Right lobe of liver (tissue), 6 donors: ENCODE measurements at regions not wholly inside any gene's neighbourhood (a gene's known extent, or its start where the extent isn't known, plus 50 kb on each side); places are given as distances from the start of the nearest gene placed in this dataset.

ENCODE experiments used
- ATAC-seq, 4 donors: fragments of 200-7000 bp; cut with Tn5 transposase; one replicate each; pipeline ENCODE4 v1.9.1; 2020; ENCODE audit warnings: mild to moderate bottlenecking in 4 of 4, moderate library complexity in 4 of 4
- DNase-seq, 3 donors: peaks; one replicate each; pipeline ENCODE4 v3.0.0-alpha.2; 2020
- H3K27ac ChIP-seq, 3 donors: fragments of 200-600 bp; one replicate each; pipeline ENCODE4 v1.8.0; 2022
- H3K27me3 ChIP-seq, 2 donors: fragments of 200-600 bp; one replicate each; pipeline ENCODE4 v1.8.0; 2022
- H3K36me3 ChIP-seq, 4 donors: fragments of 200-600 bp; sonication (generic) in 1 of 4; one replicate each; pipeline versions ENCODE4 v1.5.1 to v1.8.0; 2017 to 2022; ENCODE audit warnings: control low read depth in 1 of 4
- H3K4me1 ChIP-seq, 4 donors: fragments of 200-600 bp; sonication (generic) in 1 of 4; one replicate each; pipeline versions ENCODE4 v1.5.1 to v1.8.0; 2017 to 2022; ENCODE audit warnings: control low read depth in 1 of 4
- H3K4me3 ChIP-seq, 3 donors: fragments of 200-600 bp; one replicate each; pipeline ENCODE4 v1.8.0; 2022
- H3K9me3 ChIP-seq, 4 donors: fragments of 200-600 bp; sonication (generic) in 1 of 4; one replicate each; pipeline versions ENCODE4 v1.5.1 to v1.8.0; 2017 to 2022; ENCODE audit warnings: control low read depth in 1 of 4
- POLR2A ChIP-seq: fragments of 450-650 bp; IDR thresholded peaks from one replicate; pipeline ENCODE4 v1.6.1; 2017; ENCODE audit warnings: antibody characterized with exemption, mild to moderate bottlenecking
- WGBS: methylation state at CpG from one replicate; pipeline ENCODE4 v1.1.6; 2018; ENCODE audit warnings: low coverage, low lambda C conversion rate; ENCODE audit not compliant: insufficient coverage; ENCODE audit errors: missing lambda C conversion rate; 5-methylcytosine and 5-hydroxymethylcytosine counted together
- intact Hi-C, 2 donors: fragments of 100-400 bp; cut with DNase I; formaldehyde crosslinking; loops; one replicate each; pipeline versions ENCODE4 v1.11.2 to v1.14.1; 2022
- TF ChIP-seq, protein P1 (sequence below), 4 donors: fragments of 200-600 bp in 3 of 4; fragments of 450-650 bp in 1 of 4; IDR thresholded peaks; one replicate each; pipeline versions ENCODE4 v1.5.1 to v1.8.0; 2016 to 2022; ENCODE audit warnings: antibody characterized with exemption in 4 of 4, mild to moderate bottlenecking in 2 of 4
- donor health status: DM: no; HTN: yes; CAD: no.
- donor health status: DM: no; HTN: no; CAD: no.
- donor health status: DM: no; HTN: no; CAD: no.
- donor health status: DM: no; HTN: yes; CAD: no.
- donor health status: DM: no; HTN: yes; CAD: no.

DNA sequence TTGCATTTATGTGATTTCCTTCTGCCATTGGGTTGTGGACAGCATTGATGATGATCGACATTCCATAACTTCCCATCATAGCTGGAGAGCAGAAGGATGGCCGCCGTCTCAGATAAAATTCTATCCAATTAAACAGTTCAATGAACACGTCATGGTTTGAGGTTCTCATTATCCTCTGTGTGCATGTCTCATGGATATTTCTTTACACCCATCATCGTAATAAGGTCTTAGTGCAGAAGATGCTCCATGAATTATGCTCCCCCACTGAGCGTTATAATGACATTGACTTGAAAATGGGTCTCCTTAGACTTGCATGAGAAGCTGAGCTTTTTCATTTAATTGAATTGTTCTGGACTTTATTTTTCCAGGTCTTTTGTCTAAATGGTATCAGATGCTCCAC is 92.1 kb downstream of the TRIM42 start:
- TF ChIP-seq, protein P1, sequence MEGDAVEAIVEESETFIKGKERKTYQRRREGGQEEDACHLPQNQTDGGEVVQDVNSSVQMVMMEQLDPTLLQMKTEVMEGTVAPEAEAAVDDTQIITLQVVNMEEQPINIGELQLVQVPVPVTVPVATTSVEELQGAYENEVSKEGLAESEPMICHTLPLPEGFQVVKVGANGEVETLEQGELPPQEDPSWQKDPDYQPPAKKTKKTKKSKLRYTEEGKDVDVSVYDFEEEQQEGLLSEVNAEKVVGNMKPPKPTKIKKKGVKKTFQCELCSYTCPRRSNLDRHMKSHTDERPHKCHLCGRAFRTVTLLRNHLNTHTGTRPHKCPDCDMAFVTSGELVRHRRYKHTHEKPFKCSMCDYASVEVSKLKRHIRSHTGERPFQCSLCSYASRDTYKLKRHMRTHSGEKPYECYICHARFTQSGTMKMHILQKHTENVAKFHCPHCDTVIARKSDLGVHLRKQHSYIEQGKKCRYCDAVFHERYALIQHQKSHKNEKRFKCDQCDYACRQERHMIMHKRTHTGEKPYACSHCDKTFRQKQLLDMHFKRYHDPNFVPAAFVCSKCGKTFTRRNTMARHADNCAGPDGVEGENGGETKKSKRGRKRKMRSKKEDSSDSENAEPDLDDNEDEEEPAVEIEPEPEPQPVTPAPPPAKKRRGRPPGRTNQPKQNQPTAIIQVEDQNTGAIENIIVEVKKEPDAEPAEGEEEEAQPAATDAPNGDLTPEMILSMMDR (IDR thresholded peaks at IDR 0.05), result no peak
- TF ChIP-seq POLR2A, result no peak
- Histone ChIP-seq H3K27me3 (no peaks in the 10 kb centered on the region), H3K4me1 (no peaks in the 10 kb centered on the region), H3K36me3 (no peaks in the 10 kb centered on the region), H3K4me3 (no peak overlapping the region), H3K27ac (no peak overlapping the region), H3K9me3 (no peaks in the 10 kb centered on the region)
- WGBS, result 71% methylated on average over 6 of the region's 6 CpGs
- no peak for ATAC-seq
- DNase-seq, result no peak
- intact Hi-C loops, result no loop called here

DNA sequence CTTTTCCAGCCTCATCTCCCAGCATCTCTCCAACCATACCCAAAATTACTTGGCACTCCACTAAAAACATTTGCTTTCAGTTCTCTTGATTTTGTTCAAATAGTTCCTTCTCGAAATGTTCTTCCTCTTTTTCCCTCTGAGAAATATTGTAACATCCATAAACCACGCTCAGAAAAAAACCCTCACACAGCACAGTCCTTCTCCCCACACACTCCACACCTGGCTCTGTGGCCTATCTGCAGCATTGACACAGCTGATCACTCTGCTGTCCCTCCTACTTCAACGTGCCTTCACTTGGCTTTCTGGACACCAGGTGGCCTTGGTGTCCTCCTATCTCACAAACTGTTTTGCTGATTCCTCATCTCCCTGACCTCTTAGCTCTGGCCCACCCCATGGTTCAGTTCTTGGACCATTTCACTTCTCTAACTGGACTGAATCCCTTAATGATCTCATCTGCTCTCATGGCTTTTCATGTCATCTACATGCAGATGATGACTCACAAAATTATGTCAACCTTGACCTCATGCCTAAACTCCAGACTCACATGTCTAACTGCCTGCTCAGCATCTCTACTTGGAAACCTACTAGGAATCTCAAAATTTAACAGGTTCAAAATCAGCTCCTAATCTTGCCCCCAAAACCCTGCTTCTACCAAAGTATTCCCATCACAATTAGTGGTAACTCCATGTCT is 93.3 kb downstream of the TRIM42 start:
- WGBS, result 29% methylated on average over 3 of the region's 3 CpGs
- Histone ChIP-seq H3K9me3 (no peaks in the 10 kb centered on the region), H3K36me3 (no peaks in the 10 kb centered on the region), H3K27ac (no peak overlapping the region), H3K27me3 (no peaks in the 10 kb centered on the region), H3K4me3 (no peak overlapping the region), H3K4me1 (no peaks in the 10 kb centered on the region)
- TF ChIP-seq, protein P1 (IDR thresholded peaks at IDR 0.05), result no peak
- TF ChIP-seq POLR2A, result no peak
- DNase-seq, result no peak
- intact Hi-C loops, result no loop called here
- no peak for ATAC-seq

DNA sequence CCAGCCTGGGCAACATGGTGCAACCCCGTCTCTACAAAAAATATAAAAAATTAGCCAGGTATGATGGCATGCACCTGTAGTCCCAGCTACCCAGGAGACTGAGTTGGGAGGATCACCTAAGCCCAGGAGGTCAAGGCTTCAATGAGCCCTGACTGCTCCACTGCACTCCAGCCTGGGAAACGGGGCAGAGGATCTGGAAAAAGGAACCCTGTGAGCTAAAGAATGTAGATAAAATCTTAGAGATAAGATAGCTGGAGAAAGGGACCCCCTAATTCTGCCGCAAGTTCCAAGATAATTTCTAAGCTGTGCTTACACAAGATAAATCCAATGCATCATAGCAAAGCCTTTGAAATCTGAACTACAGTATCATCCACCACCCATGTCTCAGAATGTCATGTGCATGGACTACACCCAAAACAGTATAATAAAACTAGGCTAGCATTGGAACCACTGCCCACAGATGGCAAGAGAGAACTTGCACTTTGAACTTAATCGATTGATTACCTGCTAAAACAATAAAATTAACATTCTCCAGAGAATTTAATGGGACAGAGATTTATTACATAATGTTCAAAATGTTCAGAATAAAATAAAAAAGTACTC is 99.9 kb downstream of the TRIM42 start:
- intact Hi-C loops, result no loop called here
- H3K4me3 ChIP-seq, result no peak overlapping the region
- H3K9me3 ChIP-seq, result no peaks in the 10 kb centered on the region
- no peaks in the 10 kb centered on the region for H3K4me1 ChIP-seq
- WGBS, result 42% methylated on average over 4 of the region's 4 CpGs
- no peaks in the 10 kb centered on the region for H3K27me3 ChIP-seq
- H3K27ac ChIP-seq, result no peak overlapping the region
- ATAC-seq (no peak), DNase-seq (no peak)
- no peak for TF ChIP-seq POLR2A
- TF ChIP-seq, protein P1 (IDR thresholded peaks at IDR 0.05), result no peak
- no peaks in the 10 kb centered on the region for H3K36me3 ChIP-seq

DNA sequence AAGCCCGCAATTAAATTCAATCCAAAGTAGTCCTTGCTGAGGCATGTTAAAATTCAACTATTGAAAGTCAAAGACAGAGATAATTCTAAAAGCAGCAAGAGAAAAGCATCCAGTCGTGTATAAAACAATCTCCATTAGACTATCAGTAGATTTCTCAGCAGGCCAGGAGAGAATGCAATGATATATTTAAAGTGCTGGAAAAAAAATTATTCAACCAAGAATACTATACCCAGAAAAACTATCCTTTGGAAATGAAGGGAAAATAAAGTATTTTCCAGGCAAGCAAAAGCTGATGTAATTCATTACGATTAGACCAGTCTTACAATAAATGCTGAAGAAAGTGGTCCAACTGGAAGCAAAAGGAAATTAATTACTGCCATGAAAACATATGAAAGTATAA is 113.5 kb downstream of the TRIM42 start:
- no peaks in the 10 kb centered on the region for H3K4me1 ChIP-seq
- H3K4me3 ChIP-seq, result no peak overlapping the region
- H3K27ac ChIP-seq, result no peak overlapping the region
- H3K36me3 ChIP-seq, result no peaks in the 10 kb centered on the region
- DNase-seq, result no peak
- intact Hi-C loops, result no loop called here
- H3K27me3 ChIP-seq, result no peaks in the 10 kb centered on the region
- ATAC-seq, result no peak
- H3K9me3 ChIP-seq, result peaks cover 0 to 7% (median 0%) of the 10 kb centered on the region in 4 donors
- TF ChIP-seq, protein P1 (IDR thresholded peaks at IDR 0.05), result no peak
- WGBS, result 69% methylated on average over 3 of the region's 3 CpGs
